PFSK-1 (cell line): ENCODE measurements at regions not wholly inside any gene's neighbourhood (a gene's known extent, or its start where the extent isn't known, plus 50 kb on each side); places are given as distances from the start of the nearest gene placed in this dataset.

Experiments used
- POLR2AphosphoS5 ChIP-seq: IDR thresholded peaks from 2 replicates; pipeline ENCODE4 v1.6.1; 2012; ENCODE audit warnings: low read depth, mild to moderate bottlenecking, control low read depth, low read length, moderate library complexity
- TF ChIP-seq, protein P1 (sequence below), 2 experiments: IDR thresholded peaks; 2 replicates each; pipeline versions ENCODE4 v1.6.1 to v1.8.0; 2011 to 2012; ENCODE audit warnings: low read depth in 2 of 2, low read length in 2 of 2, control low read depth in 1 of 2, inconsistent platforms in 1 of 2, mild to moderate bottlenecking in 1 of 2, moderate library complexity in 1 of 2; ENCODE audit not compliant: insufficient read depth in 1 of 2

GRCh38 chr9:109868722-109869121 lies 88.7 kb downstream of the PALM2AKAP2 start:
- TF ChIP-seq, protein P1, sequence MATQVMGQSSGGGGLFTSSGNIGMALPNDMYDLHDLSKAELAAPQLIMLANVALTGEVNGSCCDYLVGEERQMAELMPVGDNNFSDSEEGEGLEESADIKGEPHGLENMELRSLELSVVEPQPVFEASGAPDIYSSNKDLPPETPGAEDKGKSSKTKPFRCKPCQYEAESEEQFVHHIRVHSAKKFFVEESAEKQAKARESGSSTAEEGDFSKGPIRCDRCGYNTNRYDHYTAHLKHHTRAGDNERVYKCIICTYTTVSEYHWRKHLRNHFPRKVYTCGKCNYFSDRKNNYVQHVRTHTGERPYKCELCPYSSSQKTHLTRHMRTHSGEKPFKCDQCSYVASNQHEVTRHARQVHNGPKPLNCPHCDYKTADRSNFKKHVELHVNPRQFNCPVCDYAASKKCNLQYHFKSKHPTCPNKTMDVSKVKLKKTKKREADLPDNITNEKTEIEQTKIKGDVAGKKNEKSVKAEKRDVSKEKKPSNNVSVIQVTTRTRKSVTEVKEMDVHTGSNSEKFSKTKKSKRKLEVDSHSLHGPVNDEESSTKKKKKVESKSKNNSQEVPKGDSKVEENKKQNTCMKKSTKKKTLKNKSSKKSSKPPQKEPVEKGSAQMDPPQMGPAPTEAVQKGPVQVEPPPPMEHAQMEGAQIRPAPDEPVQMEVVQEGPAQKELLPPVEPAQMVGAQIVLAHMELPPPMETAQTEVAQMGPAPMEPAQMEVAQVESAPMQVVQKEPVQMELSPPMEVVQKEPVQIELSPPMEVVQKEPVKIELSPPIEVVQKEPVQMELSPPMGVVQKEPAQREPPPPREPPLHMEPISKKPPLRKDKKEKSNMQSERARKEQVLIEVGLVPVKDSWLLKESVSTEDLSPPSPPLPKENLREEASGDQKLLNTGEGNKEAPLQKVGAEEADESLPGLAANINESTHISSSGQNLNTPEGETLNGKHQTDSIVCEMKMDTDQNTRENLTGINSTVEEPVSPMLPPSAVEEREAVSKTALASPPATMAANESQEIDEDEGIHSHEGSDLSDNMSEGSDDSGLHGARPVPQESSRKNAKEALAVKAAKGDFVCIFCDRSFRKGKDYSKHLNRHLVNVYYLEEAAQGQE (IDR thresholded peaks at IDR 0.05; ENCODE audit: insufficient read depth in 1 of 2, low read depth in 2 of 2, low read length in 2 of 2) = no peak
- no peak for TF ChIP-seq POLR2AphosphoS5
